ENCODE measurements at regions not wholly inside any gene's neighbourhood (a gene's known extent, or its start where the extent isn't known, plus 50 kb on each side); places are given as distances from the start of the nearest gene placed in this dataset.

GRCh38 chr14:94699831-94700230 is 70.1 kb downstream of the GSC start:
- TF ChIP-seq, protein P1, sequence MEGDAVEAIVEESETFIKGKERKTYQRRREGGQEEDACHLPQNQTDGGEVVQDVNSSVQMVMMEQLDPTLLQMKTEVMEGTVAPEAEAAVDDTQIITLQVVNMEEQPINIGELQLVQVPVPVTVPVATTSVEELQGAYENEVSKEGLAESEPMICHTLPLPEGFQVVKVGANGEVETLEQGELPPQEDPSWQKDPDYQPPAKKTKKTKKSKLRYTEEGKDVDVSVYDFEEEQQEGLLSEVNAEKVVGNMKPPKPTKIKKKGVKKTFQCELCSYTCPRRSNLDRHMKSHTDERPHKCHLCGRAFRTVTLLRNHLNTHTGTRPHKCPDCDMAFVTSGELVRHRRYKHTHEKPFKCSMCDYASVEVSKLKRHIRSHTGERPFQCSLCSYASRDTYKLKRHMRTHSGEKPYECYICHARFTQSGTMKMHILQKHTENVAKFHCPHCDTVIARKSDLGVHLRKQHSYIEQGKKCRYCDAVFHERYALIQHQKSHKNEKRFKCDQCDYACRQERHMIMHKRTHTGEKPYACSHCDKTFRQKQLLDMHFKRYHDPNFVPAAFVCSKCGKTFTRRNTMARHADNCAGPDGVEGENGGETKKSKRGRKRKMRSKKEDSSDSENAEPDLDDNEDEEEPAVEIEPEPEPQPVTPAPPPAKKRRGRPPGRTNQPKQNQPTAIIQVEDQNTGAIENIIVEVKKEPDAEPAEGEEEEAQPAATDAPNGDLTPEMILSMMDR (IDR thresholded peaks at IDR 0.05): no peak
- TF ChIP-seq EP300 (IDR thresholded peaks at IDR 0.05) (no peak), POLR2A (IDR thresholded peaks at IDR 0.05) (no peak)
